ENCODE measurements at regions not wholly inside any gene's neighbourhood (a gene's known extent, or its start where the extent isn't known, plus 50 kb on each side); places are given as distances from the start of the nearest gene placed in this dataset.
"Not testable (repeated sequence)": the region's sequence is repeated elsewhere in the genome, so short reads cannot be mapped to it uniquely, and the experiment has no call there.

GRCh38 chr11:80921310-80921709 lies 1480.5 kb upstream of the TENM4 start:
- not testable (repeated sequence) for TF ChIP-seq CTCF (conservative IDR thresholded peaks at IDR 0.05; ENCODE audit: low read length); EZH2phosphoT487 (IDR thresholded peaks at IDR 0.05; ENCODE audit: borderline replicate concordance, low read depth, low read length)
